Muscle of arm (tissue), 1 donor: ENCODE measurements at regions not wholly inside any gene's neighbourhood (a gene's known extent, or its start where the extent isn't known, plus 50 kb on each side); places are given as distances from the start of the nearest gene placed in this dataset.

Source experiments
- DNase-seq: peaks from one replicate; pipeline ENCODE4 v3.0.0-alpha.2; 2013

- DNase-seq = no peak
Measured at GRCh38 chr12:63319386-63319785, 168.4 kb upstream of the AVPR1A start.

- DNase-seq = no peak
Measured at GRCh38 chr12:63318933-63319332, 167.9 kb upstream of the AVPR1A start.

GRCh38 chr12:63318313-63318712 is 167.3 kb upstream of the AVPR1A start:
- DNase-seq = no peak

- DNase-seq = no peak
Measured at GRCh38 chr12:63317880-63318279, 166.9 kb upstream of the AVPR1A start.

GRCh38 chr12:63317286-63317846 is 166.4 kb upstream of the AVPR1A start:
- no peak for DNase-seq

GRCh38 chr12:63313139-63313538 is 162.1 kb upstream of the AVPR1A start:
- DNase-seq = no peak

- no peak for DNase-seq
Measured at GRCh38 chr12:63308671-63309070, 157.7 kb upstream of the AVPR1A start.

- no peak for DNase-seq
Measured at GRCh38 chr12:63307849-63308248, 156.8 kb upstream of the AVPR1A start.

GRCh38 chr12:63305901-63306875 is 155.2 kb upstream of the AVPR1A start:
- no peak for DNase-seq

- no peak for DNase-seq
Measured at GRCh38 chr12:63304887-63305316, 153.9 kb upstream of the AVPR1A start.

GRCh38 chr12:63302941-63303536 is 152.0 kb upstream of the AVPR1A start:
- DNase-seq = no peak

- DNase-seq = no peak
Measured at GRCh38 chr12:63302269-63302940, 151.4 kb upstream of the AVPR1A start.

- no peak for DNase-seq
Measured at GRCh38 chr12:63301311-63301710, 150.3 kb upstream of the AVPR1A start.

GRCh38 chr12:63298386-63298930 is 147.5 kb upstream of the AVPR1A start:
- DNase-seq = no peak

GRCh38 chr12:63294327-63294632 is 143.3 kb upstream of the AVPR1A start:
- no peak for DNase-seq

- DNase-seq = no peak
Measured at GRCh38 chr12:63292471-63293221, 141.6 kb upstream of the AVPR1A start.

- DNase-seq = no peak
Measured at GRCh38 chr12:63276537-63277365, 125.8 kb upstream of the AVPR1A start.

- DNase-seq = no peak
Measured at GRCh38 chr12:63266988-63267387, 116.0 kb upstream of the AVPR1A start.

- DNase-seq = no peak
Measured at GRCh38 chr12:63264629-63265028, 113.6 kb upstream of the AVPR1A start.

- no peak for DNase-seq
Measured at GRCh38 chr12:63250486-63250885, 99.5 kb upstream of the AVPR1A start.

- DNase-seq = no peak
Measured at GRCh38 chr12:63238892-63239291, 87.9 kb upstream of the AVPR1A start.
